Adrenal gland (tissue), 9 donors: ENCODE measurements at regions not wholly inside any gene's neighbourhood (a gene's known extent, or its start where the extent isn't known, plus 50 kb on each side); places are given as distances from the start of the nearest gene placed in this dataset.

Source experiments
- DNase-seq, 7 donors: peaks; one replicate each; pipeline ENCODE4 v3.0.0-alpha.2; 2019 to 2020
- H3K27ac ChIP-seq, 5 donors: fragments of 200-600 bp; sonication (generic) in 4 of 5; 1 replicate in 3 of 5; 2 replicates in 2 of 5; pipeline versions ENCODE4 v1.5.1 to v1.8.0; 2016 to 2020; ENCODE audit warnings: mild to moderate bottlenecking in 1 of 5
- H3K27me3 ChIP-seq: fragments of 200-600 bp; 2 replicates; pipeline ENCODE4 v1.8.0; 2021
- H3K36me3 ChIP-seq, 2 donors: fragments of 200-600 bp; replicated peaks in 1 of 2; 1 replicate in 1 of 2; 2 replicates in 1 of 2; pipeline versions ENCODE4 v1.5.1 to v1.8.0; 2018 to 2022
- H3K4me1 ChIP-seq, 2 donors: fragments of 200-600 bp; replicated peaks in 1 of 2; 1 replicate in 1 of 2; 2 replicates in 1 of 2; pipeline versions ENCODE4 v1.5.1 to v1.8.0; 2018 to 2021
- H3K4me3 ChIP-seq, 4 donors: fragments of 200-600 bp; sonication (generic) in 3 of 4; one replicate each; pipeline ENCODE4 v1.5.1; 2016 to 2018
- H3K9me3 ChIP-seq, 3 donors: fragments of 200-600 bp; sonication (generic) in 1 of 3; replicated peaks in 1 of 3; 1 replicate in 2 of 3; 2 replicates in 1 of 3; pipeline versions ENCODE4 v1.5.1 to v1.8.0; 2016 to 2021
- CTCF ChIP-seq, 6 experiments: fragments of 450-650 bp in 4 of 6; fragments of 200-600 bp in 2 of 6; sonication (generic) in 1 of 6; IDR thresholded peaks; 1 replicate in 5 of 6; 2 replicates in 1 of 6; pipeline versions ENCODE4 v1.5.1 to v1.8.0; 2016 to 2021; ENCODE audit warnings: antibody characterized with exemption in 6 of 6, mild to moderate bottlenecking in 2 of 6, moderate library complexity in 1 of 6
- POLR2A ChIP-seq, 2 donors: fragments of 450-650 bp; IDR thresholded peaks; one replicate each; pipeline ENCODE4 v1.6.1; 2017; ENCODE audit warnings: antibody characterized with exemption in 2 of 2, mild to moderate bottlenecking in 2 of 2, moderate library complexity in 1 of 2
- WGBS, 4 donors: extraction: QIAGEN DNeasy Blood & Tissue Kit in 2 of 4; methylation state at CpG; one replicate each; pipeline versions ENCODE4 v1.1.5 to v1.1.7; 2013 to 2017; 5-methylcytosine and 5-hydroxymethylcytosine counted together
- intact Hi-C, 2 donors: fragments of 100-400 bp; cut with DNase I; formaldehyde crosslinking; loops; one replicate each; pipeline versions ENCODE4 v1.14.1 to v1.15.0; 2022 to 2023
- donor health status: healthy with polysubstance abuse.
- donor health status: Bipolar disorder and iron deficiency.
- donor health status: DM: yes; HTN: yes; CAD: no.
- donor health status: DM: no; HTN: no; CAD: no.
- donor health status: DM: no; HTN: no; CAD: no.

- H3K36me3 ChIP-seq: no peaks in the 10 kb centered on the region
- no peak overlapping the region for H3K4me3 ChIP-seq
- intact Hi-C loops: no loop called here
- no peak for DNase-seq
- TF ChIP-seq CTCF (IDR thresholded peaks at IDR 0.05): no peak
- no peak for TF ChIP-seq POLR2A (IDR thresholded peaks at IDR 0.05)
- peaks cover 0 to 2% of the 10 kb centered on the region in 2 donors for H3K4me1 ChIP-seq
- no peak overlapping the region for H3K27ac ChIP-seq
- no peaks in the 10 kb centered on the region for H3K9me3 ChIP-seq
- H3K27me3 ChIP-seq: no peaks in the 10 kb centered on the region
- WGBS, 4 donors: 51 to 60% (median 53%) methylated on average over 2 of the region's 2 CpGs
Measured at GRCh38 chr6:81556551-81556950, 195.9 kb downstream of the TENT5A start.

GRCh38 chr6:81553216-81553615 lies 199.3 kb downstream of the TENT5A start:
- TF ChIP-seq POLR2A (IDR thresholded peaks at IDR 0.05): no peak
- no peak for TF ChIP-seq CTCF (IDR thresholded peaks at IDR 0.05)
- Histone ChIP-seq H3K4me3 (no peak overlapping the region), H3K4me1 (no peaks in the 10 kb centered on the region), H3K9me3 (no peaks in the 10 kb centered on the region), H3K36me3 (no peaks in the 10 kb centered on the region), H3K27ac (no peak overlapping the region), H3K27me3 (no peaks in the 10 kb centered on the region)
- DNase-seq: no peak
- WGBS, 4 donors: 58 to 75% (median 68%) methylated on average over 2 of the region's 2 CpGs
- intact Hi-C loops: no loop called here

- H3K36me3 ChIP-seq: no peaks in the 10 kb centered on the region
- TF ChIP-seq POLR2A (IDR thresholded peaks at IDR 0.05) (no peak), CTCF (IDR thresholded peaks at IDR 0.05) (no peak)
- no peak overlapping the region for H3K4me3 ChIP-seq
- H3K27me3 ChIP-seq: no peaks in the 10 kb centered on the region
- no peak for DNase-seq
- H3K4me1 ChIP-seq: no peaks in the 10 kb centered on the region
- no peak overlapping the region for H3K27ac ChIP-seq
- WGBS, 4 donors: 67 to 71% (median 68%) methylated on average over 3 of the region's 3 CpGs
- H3K9me3 ChIP-seq: no peaks in the 10 kb centered on the region
- intact Hi-C loops: no loop called here
Measured at GRCh38 chr6:81552644-81553043, 199.8 kb downstream of the TENT5A start.

GRCh38 chr6:81547149-81547548 lies 205.3 kb downstream of the TENT5A start:
- H3K27ac ChIP-seq: no peak overlapping the region
- no peaks in the 10 kb centered on the region for H3K4me1 ChIP-seq
- H3K36me3 ChIP-seq: no peaks in the 10 kb centered on the region
- no peak overlapping the region for H3K4me3 ChIP-seq
- WGBS, 4 donors: 81 to 84% (median 83%) methylated on average over 3 of the region's 3 CpGs
- DNase-seq: no peak
- no peaks in the 10 kb centered on the region for H3K27me3 ChIP-seq
- TF ChIP-seq POLR2A (IDR thresholded peaks at IDR 0.05) (no peak), CTCF (IDR thresholded peaks at IDR 0.05) (no peak)
- intact Hi-C loops: no loop called here
- no peaks in the 10 kb centered on the region for H3K9me3 ChIP-seq
